GM12878 (cell line): ENCODE measurements at regions not wholly inside any gene's neighbourhood (a gene's known extent, or its start where the extent isn't known, plus 50 kb on each side); places are given as distances from the start of the nearest gene placed in this dataset.

Source experiments
- BCL11A ChIP-seq: IDR thresholded peaks from 2 replicates; pipeline ENCODE4 v1.6.1; 2011; ENCODE audit warnings: low read depth, low read length
- CEBPB ChIP-seq, 2 experiments: fragments of 150-350 bp in 1 of 2; IDR thresholded peaks; 2 replicates each; pipeline ENCODE4 v1.6.1; 2012 to 2014; ENCODE audit warnings: low read depth in 2 of 2, low read length in 2 of 2, borderline replicate concordance in 1 of 2, inconsistent platforms in 1 of 2
- CHD2 ChIP-seq: IDR thresholded peaks from 2 replicates; pipeline ENCODE4 v1.6.1; 2011; ENCODE audit warnings: low read depth, low read length, improper control_type of control experiment, borderline replicate concordance
- CREB1 ChIP-seq: IDR thresholded peaks from 2 replicates; pipeline ENCODE4 v1.6.1; 2012; ENCODE audit warnings: low read depth, mild to moderate bottlenecking, inconsistent platforms
- CTCF ChIP-seq, 3 experiments: IDR thresholded peaks in 2 of 3; conservative IDR thresholded peaks in 1 of 3; 2 replicates each; pipeline ENCODE4 v1.5.1; 2011; ENCODE audit warnings: low read depth in 3 of 3, low read length in 3 of 3, mild to moderate bottlenecking in 3 of 3, control low read depth in 2 of 3, moderate library complexity in 2 of 3, inconsistent platforms in 1 of 3, mixed read lengths in 1 of 3; ENCODE audit not compliant: control insufficient read depth in 2 of 3, insufficient read depth in 1 of 3; ENCODE audit errors: extremely low read depth in 1 of 3
- ETV6 ChIP-seq, 2 experiments: fragments of 450-650 bp in 1 of 2; IDR thresholded peaks in 1 of 2; conservative IDR thresholded peaks in 1 of 2; 2 replicates each; pipeline ENCODE4 v1.6.1; 2014; ENCODE audit warnings: antibody characterized with exemption in 1 of 2, borderline replicate concordance in 1 of 2, low read depth in 1 of 2, mild to moderate bottlenecking in 1 of 2, moderate library complexity in 1 of 2
- NFYA ChIP-seq: IDR thresholded peaks from 2 replicates; pipeline ENCODE4 v1.6.1; 2011; ENCODE audit warnings: low read depth, mild to moderate bottlenecking, low read length, improper control_type of control experiment, borderline replicate concordance
- NRF1 ChIP-seq: conservative IDR thresholded peaks from 2 replicates; pipeline ENCODE4 v1.6.1; 2011; ENCODE audit warnings: mild to moderate bottlenecking, low read depth, low read length, improper control_type of control experiment
- POLR2A ChIP-seq: IDR thresholded peaks from 2 replicates; pipeline ENCODE4 v1.6.1; 2011; ENCODE audit warnings: low read depth, mild to moderate bottlenecking, low read length
- POLR2AphosphoS5 ChIP-seq: IDR thresholded peaks from 2 replicates; pipeline ENCODE4 v1.6.1; 2011; ENCODE audit warnings: mild to moderate bottlenecking, low read length, inconsistent platforms
- SRF ChIP-seq, 2 experiments: IDR thresholded peaks; 2 replicates each; pipeline ENCODE4 v1.6.1; 2011; ENCODE audit warnings: low read depth in 2 of 2, low read length in 2 of 2, mild to moderate bottlenecking in 1 of 2, moderate library complexity in 1 of 2
- TCF7 ChIP-seq: IDR thresholded peaks from 2 replicates; pipeline ENCODE4 v1.6.1; 2014; ENCODE audit warnings: antibody characterized with exemption, borderline replicate concordance
- TF ChIP-seq, protein P1 (sequence below): IDR thresholded peaks from 2 replicates; pipeline ENCODE4 v1.6.1; 2012; ENCODE audit warnings: low read depth, low read length, improper control_type of control experiment
- TF ChIP-seq, protein P2 (sequence below): IDR thresholded peaks from 2 replicates; pipeline ENCODE4 v1.6.1; 2012; ENCODE audit warnings: mild to moderate bottlenecking, low read depth, low read length

GRCh38 chr20:39135885-39136544 lies 173.9 kb downstream of the DHX35 start:
- no peak for TF ChIP-seq CREB1
- TF ChIP-seq POLR2AphosphoS5: no peak
- no peak for TF ChIP-seq BCL11A
- TF ChIP-seq SRF (IDR thresholded peaks at IDR 0.05; ENCODE audit: low read depth in 2 of 2, low read length in 2 of 2): no peak
- no peak for TF ChIP-seq CTCF (IDR thresholded peaks at IDR 0.05 in 2 of 3, conservative IDR thresholded peaks at IDR 0.05 in 1 of 3; ENCODE audit: control insufficient read depth in 2 of 3, extremely low read depth in 1 of 3, insufficient read depth in 1 of 3, low read depth in 3 of 3, low read length in 3 of 3)
- no peak for TF ChIP-seq CEBPB (IDR thresholded peaks at IDR 0.05; ENCODE audit: borderline replicate concordance in 1 of 2, low read depth in 2 of 2, low read length in 2 of 2)
- no peak for TF ChIP-seq CHD2
- no peak for TF ChIP-seq ETV6 (conservative IDR thresholded peaks at IDR 0.05 in 1 of 2, IDR thresholded peaks at IDR 0.05 in 1 of 2; ENCODE audit: borderline replicate concordance in 1 of 2, low read depth in 1 of 2)
- no peak for TF ChIP-seq TCF7
- TF ChIP-seq, protein P1, sequence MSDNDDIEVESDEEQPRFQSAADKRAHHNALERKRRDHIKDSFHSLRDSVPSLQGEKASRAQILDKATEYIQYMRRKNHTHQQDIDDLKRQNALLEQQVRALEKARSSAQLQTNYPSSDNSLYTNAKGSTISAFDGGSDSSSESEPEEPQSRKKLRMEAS: no peak
- TF ChIP-seq, protein P2, sequence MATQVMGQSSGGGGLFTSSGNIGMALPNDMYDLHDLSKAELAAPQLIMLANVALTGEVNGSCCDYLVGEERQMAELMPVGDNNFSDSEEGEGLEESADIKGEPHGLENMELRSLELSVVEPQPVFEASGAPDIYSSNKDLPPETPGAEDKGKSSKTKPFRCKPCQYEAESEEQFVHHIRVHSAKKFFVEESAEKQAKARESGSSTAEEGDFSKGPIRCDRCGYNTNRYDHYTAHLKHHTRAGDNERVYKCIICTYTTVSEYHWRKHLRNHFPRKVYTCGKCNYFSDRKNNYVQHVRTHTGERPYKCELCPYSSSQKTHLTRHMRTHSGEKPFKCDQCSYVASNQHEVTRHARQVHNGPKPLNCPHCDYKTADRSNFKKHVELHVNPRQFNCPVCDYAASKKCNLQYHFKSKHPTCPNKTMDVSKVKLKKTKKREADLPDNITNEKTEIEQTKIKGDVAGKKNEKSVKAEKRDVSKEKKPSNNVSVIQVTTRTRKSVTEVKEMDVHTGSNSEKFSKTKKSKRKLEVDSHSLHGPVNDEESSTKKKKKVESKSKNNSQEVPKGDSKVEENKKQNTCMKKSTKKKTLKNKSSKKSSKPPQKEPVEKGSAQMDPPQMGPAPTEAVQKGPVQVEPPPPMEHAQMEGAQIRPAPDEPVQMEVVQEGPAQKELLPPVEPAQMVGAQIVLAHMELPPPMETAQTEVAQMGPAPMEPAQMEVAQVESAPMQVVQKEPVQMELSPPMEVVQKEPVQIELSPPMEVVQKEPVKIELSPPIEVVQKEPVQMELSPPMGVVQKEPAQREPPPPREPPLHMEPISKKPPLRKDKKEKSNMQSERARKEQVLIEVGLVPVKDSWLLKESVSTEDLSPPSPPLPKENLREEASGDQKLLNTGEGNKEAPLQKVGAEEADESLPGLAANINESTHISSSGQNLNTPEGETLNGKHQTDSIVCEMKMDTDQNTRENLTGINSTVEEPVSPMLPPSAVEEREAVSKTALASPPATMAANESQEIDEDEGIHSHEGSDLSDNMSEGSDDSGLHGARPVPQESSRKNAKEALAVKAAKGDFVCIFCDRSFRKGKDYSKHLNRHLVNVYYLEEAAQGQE: no peak
- no peak for TF ChIP-seq POLR2A
- no peak for TF ChIP-seq NFYA
- TF ChIP-seq NRF1: no peak
